ENCODE measurements at regions not wholly inside any gene's neighbourhood (a gene's known extent, or its start where the extent isn't known, plus 50 kb on each side); places are given as distances from the start of the nearest gene placed in this dataset.
"Not testable (repeated sequence)": the region's sequence is repeated elsewhere in the genome, so short reads cannot be mapped to it uniquely, and the experiment has no call there.

GRCh38 chr7:4531236-4531635 is 150.9 kb upstream of the FOXK1 start:
- 65 to 66% methylated on average over 7 of the region's 7 CpGs for WGBS, 2 donors
- no peak for DNase-seq (ENCODE audit: low spot score in 2 of 2)
- TF ChIP-seq CTCF (IDR thresholded peaks at IDR 0.05) (no peak), POLR2A (IDR thresholded peaks at IDR 0.05) (no peak)
- no peak overlapping the region for H3K4me3 ChIP-seq (ENCODE audit: low read depth, poor library complexity, severe bottlenecking)
- intact Hi-C loops (cut with DNase I; ENCODE audit: low total_unique reads): no loop called here

- intact Hi-C loops (cut with DNase I; ENCODE audit: low total_unique reads); DNase-seq (ENCODE audit: low spot score in 2 of 2); H3K4me3 ChIP-seq (ENCODE audit: low read depth, poor library complexity, severe bottlenecking): not testable (repeated sequence)
- WGBS, 2 donors: 77 to 87% methylated on average over 12 of the region's 12 CpGs
Measured at GRCh38 chr7:4533339-4533738, 148.8 kb upstream of the FOXK1 start.

GRCh38 chr7:4549681-4550080 is 132.4 kb upstream of the FOXK1 start:
- 33 to 50% methylated on average over 1 of the region's 1 CpG for WGBS, 2 donors
- no peak overlapping the region for H3K4me3 ChIP-seq (ENCODE audit: low read depth, poor library complexity, severe bottlenecking)
- TF ChIP-seq CTCF (IDR thresholded peaks at IDR 0.05): no peak
- no peak for TF ChIP-seq POLR2A (IDR thresholded peaks at IDR 0.05)
- intact Hi-C loops (cut with DNase I; ENCODE audit: low total_unique reads): no loop called here
- DNase-seq (ENCODE audit: low spot score in 2 of 2): no peak

- no peak for TF ChIP-seq CTCF (IDR thresholded peaks at IDR 0.05)
- no peak for TF ChIP-seq POLR2A (IDR thresholded peaks at IDR 0.05)
- no peak for DNase-seq (ENCODE audit: low spot score in 2 of 2)
- H3K4me3 ChIP-seq (ENCODE audit: low read depth, poor library complexity, severe bottlenecking): no peak overlapping the region
- intact Hi-C loops (cut with DNase I; ENCODE audit: low total_unique reads): no loop called here
- WGBS, 2 donors: 0 to 6% methylated on average over 1 of the region's 1 CpG
Measured at GRCh38 chr7:4550117-4550516, 132.0 kb upstream of the FOXK1 start.

- WGBS, 2 donors: 95 to 100% methylated on average over 1 of the region's 1 CpG
- TF ChIP-seq POLR2A (IDR thresholded peaks at IDR 0.05) (no peak), CTCF (IDR thresholded peaks at IDR 0.05) (no peak)
- no peak for DNase-seq (ENCODE audit: low spot score in 2 of 2)
- intact Hi-C loops (cut with DNase I; ENCODE audit: low total_unique reads): no loop called here
- no peak overlapping the region for H3K4me3 ChIP-seq (ENCODE audit: low read depth, poor library complexity, severe bottlenecking)
Measured at GRCh38 chr7:4552985-4553384, 129.1 kb upstream of the FOXK1 start.

GRCh38 chr7:4556868-4557793 is 125.0 kb upstream of the FOXK1 start:
- 55 to 58% methylated on average over 18 of the region's 18 CpGs for WGBS, 2 donors
- no peak for TF ChIP-seq CTCF (IDR thresholded peaks at IDR 0.05)
- TF ChIP-seq POLR2A (IDR thresholded peaks at IDR 0.05): no peak
- intact Hi-C loops (cut with DNase I; ENCODE audit: low total_unique reads): no loop called here
- no peak for DNase-seq (ENCODE audit: low spot score in 2 of 2)
- no peak overlapping the region for H3K4me3 ChIP-seq (ENCODE audit: low read depth, poor library complexity, severe bottlenecking)

Data from lower leg skin (tissue), 4 donors.